Astrocyte (in vitro differentiated cells and primary cell): ENCODE measurements at regions not wholly inside any gene's neighbourhood (a gene's known extent, or its start where the extent isn't known, plus 50 kb on each side); places are given as distances from the start of the nearest gene placed in this dataset.

Source experiments
- CTCF ChIP-seq: IDR thresholded peaks from 2 replicates; pipeline ENCODE4 v1.5.1; 2011; ENCODE audit warnings: low read depth, mild to moderate bottlenecking, inconsistent platforms, low read length, moderate library complexity; ENCODE audit not compliant: insufficient read depth
- EZH2 ChIP-seq: IDR thresholded peaks from 2 replicates; pipeline ENCODE4 v1.6.1; 2012; ENCODE audit warnings: mild to moderate bottlenecking, low read length, inconsistent platforms; ENCODE audit not compliant: insufficient read depth

GRCh38 chr9:129420721-129421120, 200.2 kb downstream of the C9orf50 start:
- TF ChIP-seq CTCF (no peak), EZH2 (no peak)
